ENCODE measurements at regions not wholly inside any gene's neighbourhood (a gene's known extent, or its start where the extent isn't known, plus 50 kb on each side); places are given as distances from the start of the nearest gene placed in this dataset.
"Not testable (repeated sequence)": the region's sequence is repeated elsewhere in the genome, so short reads cannot be mapped to it uniquely, and the experiment has no call there.

DNA sequence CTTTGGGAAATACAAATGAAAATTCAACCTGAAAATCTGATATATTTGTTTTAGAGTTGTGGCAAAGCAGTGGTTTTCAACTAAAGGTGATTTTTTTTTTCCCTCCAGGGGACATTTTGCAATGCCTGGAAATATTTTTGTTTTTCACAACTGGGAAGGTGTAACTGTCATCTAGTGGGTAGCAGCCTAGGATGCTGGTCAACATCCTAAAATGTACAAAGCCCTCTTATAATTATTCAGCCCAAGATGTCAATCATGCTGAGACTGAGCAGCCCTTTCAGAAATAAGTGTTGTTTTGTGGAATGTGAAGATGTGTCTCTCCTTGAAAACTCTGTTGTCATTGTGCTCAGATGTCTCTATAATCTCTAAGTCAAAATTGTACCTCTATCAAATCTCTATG is 95.2 kb upstream of the NCAM2 start:
- no peak for DNase-seq (ENCODE audit: low read depth, low spot score)

DNA sequence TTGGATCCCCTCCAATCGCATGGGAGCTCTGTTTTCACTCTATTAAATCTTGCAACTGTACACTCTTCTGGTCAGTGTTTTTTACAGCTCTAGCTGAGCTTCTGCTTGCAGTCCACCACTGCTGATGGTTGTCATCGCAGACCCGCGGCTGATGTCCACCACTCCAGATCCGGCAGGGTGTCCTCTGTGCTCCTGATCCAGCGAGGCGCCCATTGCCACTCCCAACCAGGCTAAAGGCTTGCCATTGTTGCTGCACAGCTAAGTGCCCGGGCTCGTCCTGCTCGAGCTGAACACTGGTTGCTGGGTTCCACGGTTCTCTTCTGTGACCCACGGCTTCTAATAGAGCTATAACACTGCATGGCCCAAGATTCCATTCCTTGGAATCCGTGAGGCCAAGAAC is 70.7 kb upstream of the NCAM2 start:
- DNase-seq (ENCODE audit: low read depth, low spot score), result not testable (repeated sequence)

DNA sequence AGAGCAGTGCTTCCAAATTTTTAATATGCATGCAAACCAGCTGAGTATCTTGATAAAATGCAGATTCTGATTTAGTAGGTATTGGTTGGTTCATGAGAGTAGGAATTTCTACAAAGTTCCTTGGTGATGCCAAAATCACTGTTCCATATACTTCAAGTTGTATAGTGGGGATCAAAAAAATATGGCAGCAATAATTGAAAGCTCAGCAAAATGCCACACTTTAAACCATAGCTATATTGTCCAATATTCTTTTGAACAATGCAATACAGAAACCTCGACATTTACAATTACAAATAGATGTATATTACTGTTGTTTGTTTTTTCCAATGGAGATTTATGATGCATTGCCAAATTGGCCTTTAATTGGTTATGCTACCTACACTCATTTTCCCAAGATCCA is 55.7 kb upstream of the NCAM2 start:
- DNase-seq (ENCODE audit: low read depth, low spot score), result no peak

DNA sequence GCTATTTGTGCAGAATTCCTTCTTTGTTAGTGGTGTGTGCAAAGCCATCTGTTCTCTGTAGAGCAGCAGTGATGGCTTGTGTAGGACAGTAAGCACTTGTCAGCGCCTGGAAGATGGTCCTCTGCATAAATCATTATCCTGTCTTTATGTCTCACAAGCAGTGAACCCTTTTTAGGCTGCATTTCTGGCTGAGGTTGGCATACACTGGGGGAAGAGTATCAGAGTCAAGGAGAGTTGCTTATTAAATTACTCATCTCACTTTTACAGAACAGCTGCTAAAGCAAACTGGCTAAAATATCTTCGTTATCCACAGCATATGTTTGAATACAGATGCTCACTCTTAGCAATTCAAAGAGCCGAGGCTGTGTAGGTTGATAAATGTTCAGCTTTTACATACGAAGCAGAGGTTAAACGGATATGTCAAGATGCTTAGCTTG is 54.6 kb upstream of the NCAM2 start:
- DNase-seq (ENCODE audit: low read depth, low spot score), result no peak

DNA sequence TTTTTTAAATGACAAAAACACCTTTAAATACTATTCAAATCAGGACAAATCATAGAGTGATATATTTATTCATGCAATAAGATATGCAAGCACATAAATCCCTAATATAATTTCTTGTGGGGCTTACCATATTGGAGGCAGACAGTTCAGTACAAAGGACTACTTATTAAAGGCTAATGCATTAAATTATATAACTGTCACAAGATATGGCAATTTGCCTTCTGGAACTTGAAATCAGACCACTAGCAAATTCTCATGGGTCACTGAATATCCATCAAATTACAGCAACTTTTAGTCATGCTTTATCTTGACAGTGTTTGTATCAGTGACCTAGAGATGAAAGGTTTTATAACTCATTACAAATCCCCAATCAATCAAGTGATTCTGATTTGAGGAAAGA is 54.1 kb upstream of the NCAM2 start:
- no peak for DNase-seq (ENCODE audit: low read depth, low spot score)

DNA sequence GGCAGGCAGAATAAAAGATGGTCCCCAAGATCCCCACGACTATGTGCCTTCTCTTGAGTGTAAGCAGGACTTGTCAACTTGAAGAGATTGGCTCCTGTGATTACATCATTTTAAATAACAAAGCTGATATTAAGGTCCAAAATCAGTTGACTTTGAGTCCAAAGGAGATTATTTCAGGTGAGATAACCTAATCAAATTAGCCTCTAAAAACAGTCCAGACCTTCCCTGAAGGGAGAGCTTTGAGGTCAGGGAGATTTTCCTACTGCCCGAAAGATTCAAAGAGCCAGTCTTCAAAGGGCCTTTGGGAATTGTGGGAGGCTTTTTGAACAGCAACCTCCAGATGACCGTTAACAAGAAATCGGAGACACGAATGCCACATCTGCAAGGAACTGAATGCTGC is 51.5 kb upstream of the NCAM2 start:
- no peak for DNase-seq (ENCODE audit: low read depth, low spot score)
